ENCODE measurements at regions not wholly inside any gene's neighbourhood (a gene's known extent, or its start where the extent isn't known, plus 50 kb on each side); places are given as distances from the start of the nearest gene placed in this dataset.
A peak's percentile ranks its signal among the peaks of the same experiment; 100 is the strongest.

GRCh38 chr3:79994397-79994796 is 226.6 kb upstream of the ROBO1 start:
- Histone ChIP-seq H3K27ac (no peak overlapping the region), H3K4me1 (peaks cover 0 to 6% (median 0%) of the 10 kb centered on the region in 10 experiments; a peak in 2 of 20 replicates), H3K27me3 (no peaks in the 10 kb centered on the region), H3K4me2 (no peak overlapping the region), H3K4me3 (no peak overlapping the region), H3K36me3 (no peaks in the 10 kb centered on the region), H3K9ac (no peak overlapping the region), H3K9me3 (replicated peaks in 1 of 11) (no peaks in the 10 kb centered on the region), H4K20me1 (no peaks in the 10 kb centered on the region)
- no peak for TF ChIP-seq Cebpa-rat (IDR thresholded peaks at IDR 0.05)

- H3K27me3 ChIP-seq: no peaks in the 10 kb centered on the region
- no peak for TF ChIP-seq Cebpa-rat (IDR thresholded peaks at IDR 0.05)
- no peak overlapping the region for H3K4me3 ChIP-seq
- H3K9me3 ChIP-seq (replicated peaks in 1 of 11): no peaks in the 10 kb centered on the region
- H4K20me1 ChIP-seq: no peaks in the 10 kb centered on the region
- no peak overlapping the region for H3K9ac ChIP-seq
- no peak overlapping the region for H3K4me2 ChIP-seq
- no peak overlapping the region for H3K27ac ChIP-seq
- peaks cover 0 to 12% (median 0%) of the 10 kb centered on the region in 10 experiments; a peak in 5 of 20 replicates for H3K4me1 ChIP-seq
- H3K36me3 ChIP-seq: no peaks in the 10 kb centered on the region
Measured at GRCh38 chr3:79986338-79986737, 218.5 kb upstream of the ROBO1 start.

GRCh38 chr3:79985816-79986215 is 218.0 kb upstream of the ROBO1 start:
- Histone ChIP-seq H3K27ac (no peak overlapping the region), H4K20me1 (no peaks in the 10 kb centered on the region), H3K4me1 (peaks cover 0 to 7% (median 0%) of the 10 kb centered on the region in 10 experiments; a peak in 5 of 20 replicates), H3K4me3 (no peak overlapping the region), H3K9me3 (replicated peaks in 1 of 11) (no peaks in the 10 kb centered on the region), H3K9ac (no peak overlapping the region), H3K27me3 (no peaks in the 10 kb centered on the region), H3K4me2 (no peak overlapping the region), H3K36me3 (no peaks in the 10 kb centered on the region)
- TF ChIP-seq Cebpa-rat (IDR thresholded peaks at IDR 0.05): no peak

GRCh38 chr3:79983118-79983517 is 215.3 kb upstream of the ROBO1 start:
- TF ChIP-seq Cebpa-rat (IDR thresholded peaks at IDR 0.05): no peak
- H3K27ac ChIP-seq: no peak overlapping the region
- no peak overlapping the region for H3K4me3 ChIP-seq
- peaks cover 0 to 13% (median 3%) of the 10 kb centered on the region in 11 experiments; a peak in 7 of 22 replicates for H3K9me3 ChIP-seq (replicated peaks in 1 of 11)
- H3K36me3 ChIP-seq: no peaks in the 10 kb centered on the region
- H3K27me3 ChIP-seq: no peaks in the 10 kb centered on the region
- H3K4me1 ChIP-seq: peaks cover 0 to 12% (median 4%) of the 10 kb centered on the region in 10 experiments; a peak in 14 of 20 replicates
- no peak overlapping the region for H3K9ac ChIP-seq
- no peak overlapping the region for H3K4me2 ChIP-seq
- H4K20me1 ChIP-seq: no peaks in the 10 kb centered on the region

- Histone ChIP-seq H3K4me1 (peaks cover 4 to 30% (median 21%) of the 10 kb centered on the region in 10 experiments; a peak in 16 of 20 replicates), H3K4me3 (no peak overlapping the region), H4K20me1 (no peaks in the 10 kb centered on the region), H3K36me3 (no peaks in the 10 kb centered on the region), H3K9me3 (replicated peaks in 1 of 11) (peaks cover 0 to 13% (median 3%) of the 10 kb centered on the region in 11 experiments; a peak in 7 of 22 replicates), H3K27ac (no peak overlapping the region), H3K9ac (no peak overlapping the region), H3K27me3 (no peaks in the 10 kb centered on the region), H3K4me2 (no peak overlapping the region)
- no peak for TF ChIP-seq Cebpa-rat (IDR thresholded peaks at IDR 0.05)
Measured at GRCh38 chr3:79979990-79980389, 212.2 kb upstream of the ROBO1 start.

GRCh38 chr3:79976466-79976865 is 208.7 kb upstream of the ROBO1 start:
- H3K27ac ChIP-seq: peak overlapping the region in 3 of 11 experiments; percentile 23 to 52 (median 29); a peak in 4 of 22 replicates

GRCh38 chr3:79973917-79974595 is 206.3 kb upstream of the ROBO1 start:
- no peak overlapping the region for H3K4me2 ChIP-seq
- H3K9ac ChIP-seq: no peak overlapping the region
- peaks cover 10 to 24% (median 22%) of the 10 kb centered on the region in 10 experiments; a peak in 19 of 20 replicates for H3K4me1 ChIP-seq
- no peaks in the 10 kb centered on the region for H3K27me3 ChIP-seq
- no peaks in the 10 kb centered on the region for H4K20me1 ChIP-seq
- no peak overlapping the region for H3K4me3 ChIP-seq
- no peak overlapping the region for H3K27ac ChIP-seq
- TF ChIP-seq Cebpa-rat (IDR thresholded peaks at IDR 0.05): no peak
- H3K36me3 ChIP-seq: no peaks in the 10 kb centered on the region
- H3K9me3 ChIP-seq (replicated peaks in 1 of 11): peaks cover 0 to 2% (median 0%) of the 10 kb centered on the region in 11 experiments; a peak in 2 of 22 replicates

More at GRCh38 chr3:79976466-79976865, 208.7 kb upstream of the ROBO1 start:
- Histone ChIP-seq H3K9ac (no peak overlapping the region), H3K4me1 (peaks cover 4 to 24% (median 21%) of the 10 kb centered on the region in 10 experiments; a peak in 16 of 20 replicates), H3K9me3 (replicated peaks in 1 of 11) (peaks cover 0 to 13% (median 3%) of the 10 kb centered on the region in 11 experiments; a peak in 7 of 22 replicates), H3K36me3 (no peaks in the 10 kb centered on the region), H3K4me2 (peak overlapping the region in 7 of 11 experiments; percentile 32 to 79 (median 65); a peak in 10 of 22 replicates), H3K27me3 (no peaks in the 10 kb centered on the region), H3K4me3 (no peak overlapping the region), H4K20me1 (no peaks in the 10 kb centered on the region)
- no peak for TF ChIP-seq Cebpa-rat (IDR thresholded peaks at IDR 0.05)

- H3K9ac ChIP-seq: no peak overlapping the region
- H3K4me3 ChIP-seq: no peak overlapping the region
- H3K27ac ChIP-seq: no peak overlapping the region
- no peak overlapping the region for H3K4me2 ChIP-seq
- no peak for TF ChIP-seq Cebpa-rat (IDR thresholded peaks at IDR 0.05)
- no peaks in the 10 kb centered on the region for H3K36me3 ChIP-seq
- peaks cover 10 to 23% (median 21%) of the 10 kb centered on the region in 10 experiments; a peak in 19 of 20 replicates for H3K4me1 ChIP-seq
- no peaks in the 10 kb centered on the region for H4K20me1 ChIP-seq
- no peaks in the 10 kb centered on the region for H3K9me3 ChIP-seq (replicated peaks in 1 of 11)
- no peaks in the 10 kb centered on the region for H3K27me3 ChIP-seq
Measured at GRCh38 chr3:79973482-79973881, 205.7 kb upstream of the ROBO1 start.

GRCh38 chr3:79968418-79968817 is 200.6 kb upstream of the ROBO1 start:
- peaks cover 0 to 18% (median 0%) of the 10 kb centered on the region in 10 experiments; a peak in 5 of 20 replicates for H3K4me1 ChIP-seq
- H3K9ac ChIP-seq: no peak overlapping the region
- H3K27me3 ChIP-seq: no peaks in the 10 kb centered on the region
- H3K27ac ChIP-seq: no peak overlapping the region
- no peaks in the 10 kb centered on the region for H3K36me3 ChIP-seq
- H4K20me1 ChIP-seq: no peaks in the 10 kb centered on the region
- TF ChIP-seq Cebpa-rat (IDR thresholded peaks at IDR 0.05): no peak
- peaks cover 3 to 7% (median 5%) of the 10 kb centered on the region in 11 experiments; a peak in 14 of 22 replicates for H3K9me3 ChIP-seq (replicated peaks in 1 of 11)
- no peak overlapping the region for H3K4me2 ChIP-seq
- H3K4me3 ChIP-seq: no peak overlapping the region

All from BLaER1 treated with 17β-estradiol and CSF1 and Interleukin-3, amounts not matched to agents 10 nM and 100 nM (cell line).